ENCODE measurements at regions not wholly inside any gene's neighbourhood (a gene's known extent, or its start where the extent isn't known, plus 50 kb on each side); places are given as distances from the start of the nearest gene placed in this dataset.

GRCh38 chr17:36730095-36730808 lies 128.9 kb downstream of the MRM1 start:
- H3K9me3 ChIP-seq (ENCODE audit: severe bottlenecking): no peaks in the 10 kb centered on the region
- no peaks in the 10 kb centered on the region for H3K36me3 ChIP-seq
- TF ChIP-seq CTCF (IDR thresholded peaks at IDR 0.05; ENCODE audit: low read depth, low read length): no peak
- H3K27me3 ChIP-seq (ENCODE audit: insufficient read depth, low read depth, severe bottlenecking): no peaks in the 10 kb centered on the region
- H3K4me3 ChIP-seq (ENCODE audit: low read depth, low read length): no peak overlapping the region
- no peak overlapping the region for H3K27ac ChIP-seq
- no peak for DNase-seq

GRCh38 chr17:36730857-36731490 lies 129.6 kb downstream of the MRM1 start:
- DNase-seq: no peak
- Histone ChIP-seq H3K27me3 (ENCODE audit: insufficient read depth, low read depth, severe bottlenecking) (no peaks in the 10 kb centered on the region), H3K36me3 (no peaks in the 10 kb centered on the region), H3K9me3 (ENCODE audit: severe bottlenecking) (no peaks in the 10 kb centered on the region), H3K4me3 (ENCODE audit: low read depth, low read length) (no peak overlapping the region), H3K27ac (no peak overlapping the region)
- no peak for TF ChIP-seq CTCF (IDR thresholded peaks at IDR 0.05; ENCODE audit: low read depth, low read length)

GRCh38 chr17:36731811-36732210 lies 130.4 kb downstream of the MRM1 start:
- no peak for DNase-seq

GRCh38 chr17:36732351-36732750 lies 131.0 kb downstream of the MRM1 start:
- Histone ChIP-seq H3K27me3 (ENCODE audit: insufficient read depth, low read depth, severe bottlenecking) (no peaks in the 10 kb centered on the region), H3K27ac (no peak overlapping the region), H3K9me3 (ENCODE audit: severe bottlenecking) (no peaks in the 10 kb centered on the region), H3K4me3 (ENCODE audit: low read depth, low read length) (no peak overlapping the region), H3K36me3 (no peaks in the 10 kb centered on the region)
- TF ChIP-seq CTCF (IDR thresholded peaks at IDR 0.05; ENCODE audit: low read depth, low read length): no peak
- DNase-seq: no peak

More at GRCh38 chr17:36731811-36732210, 130.4 kb downstream of the MRM1 start:
- H3K27me3 ChIP-seq (ENCODE audit: insufficient read depth, low read depth, severe bottlenecking): no peaks in the 10 kb centered on the region
- no peak for TF ChIP-seq CTCF (IDR thresholded peaks at IDR 0.05; ENCODE audit: low read depth, low read length)
- no peaks in the 10 kb centered on the region for H3K9me3 ChIP-seq (ENCODE audit: severe bottlenecking)
- no peak overlapping the region for H3K27ac ChIP-seq
- H3K4me3 ChIP-seq (ENCODE audit: low read depth, low read length): no peak overlapping the region
- no peaks in the 10 kb centered on the region for H3K36me3 ChIP-seq

GRCh38 chr17:36736201-36737156 lies 135.1 kb downstream of the MRM1 start:
- TF ChIP-seq CTCF (IDR thresholded peaks at IDR 0.05; ENCODE audit: low read depth, low read length): no peak
- no peak overlapping the region for H3K27ac ChIP-seq

More at GRCh38 chr17:36736201-36737156, 135.1 kb downstream of the MRM1 start:
- Histone ChIP-seq H3K27me3 (ENCODE audit: insufficient read depth, low read depth, severe bottlenecking) (no peaks in the 10 kb centered on the region), H3K36me3 (no peaks in the 10 kb centered on the region), H3K4me3 (ENCODE audit: low read depth, low read length) (no peak overlapping the region), H3K9me3 (ENCODE audit: severe bottlenecking) (no peaks in the 10 kb centered on the region)
- DNase-seq: no peak

Data from WERI-Rb-1 (cell line).